ENCODE measurements at regions not wholly inside any gene's neighbourhood (a gene's known extent, or its start where the extent isn't known, plus 50 kb on each side); places are given as distances from the start of the nearest gene placed in this dataset.

GRCh38 chr1:214164173-214164572, 116.8 kb upstream of the SMYD2 start:
- no peak for TF ChIP-seq CTCF (IDR thresholded peaks at IDR 0.05; ENCODE audit: insufficient read depth, missing control alignments)
- DNase-seq (ENCODE audit: insufficient read length, low spot score) (no peak), FAIRE-seq (peak; percentile 32)

DNA sequence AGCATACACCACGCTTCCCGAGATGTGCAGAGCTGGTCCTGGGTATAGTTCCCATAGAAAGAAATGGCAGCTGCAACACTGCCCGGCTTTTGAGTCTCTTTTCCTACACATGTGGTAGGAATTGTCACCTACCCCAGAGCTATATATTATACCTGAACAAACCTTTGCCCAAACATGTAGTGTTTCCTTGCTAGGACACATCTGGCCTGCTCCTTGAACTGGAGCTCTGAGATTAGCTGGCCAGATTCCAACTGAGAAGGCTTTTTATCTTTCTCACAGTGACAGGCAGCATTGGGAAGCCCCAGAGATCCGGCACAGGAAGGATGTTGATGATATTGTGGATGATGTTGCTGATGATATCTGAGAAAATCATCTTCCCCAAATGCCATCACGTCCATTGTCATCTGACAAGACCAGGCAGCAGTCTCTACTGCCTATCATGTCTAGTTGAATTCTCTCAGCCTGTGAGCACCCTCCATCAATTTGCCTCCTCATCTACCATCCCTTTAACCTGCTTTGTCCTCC, 115.0 kb upstream of the SMYD2 start:
- DNase-seq (ENCODE audit: insufficient read length, low spot score) (no peak), FAIRE-seq (no peak)
- TF ChIP-seq CTCF (IDR thresholded peaks at IDR 0.05; ENCODE audit: insufficient read depth, missing control alignments): no peak

GRCh38 chr1:214174508-214175199, 106.3 kb upstream of the SMYD2 start:
- DNase-seq (ENCODE audit: insufficient read length, low spot score): no peak
- TF ChIP-seq CTCF (IDR thresholded peaks at IDR 0.05; ENCODE audit: insufficient read depth, missing control alignments): no peak
- FAIRE-seq: no peak

- TF ChIP-seq CTCF (IDR thresholded peaks at IDR 0.05; ENCODE audit: insufficient read depth, missing control alignments): no peak
- DNase-seq (ENCODE audit: insufficient read length, low spot score) (no peak), FAIRE-seq (no peak)
These were observed 102.9 kb upstream of the SMYD2 start for GRCh38 chr1:214178102-214178501.

DNA sequence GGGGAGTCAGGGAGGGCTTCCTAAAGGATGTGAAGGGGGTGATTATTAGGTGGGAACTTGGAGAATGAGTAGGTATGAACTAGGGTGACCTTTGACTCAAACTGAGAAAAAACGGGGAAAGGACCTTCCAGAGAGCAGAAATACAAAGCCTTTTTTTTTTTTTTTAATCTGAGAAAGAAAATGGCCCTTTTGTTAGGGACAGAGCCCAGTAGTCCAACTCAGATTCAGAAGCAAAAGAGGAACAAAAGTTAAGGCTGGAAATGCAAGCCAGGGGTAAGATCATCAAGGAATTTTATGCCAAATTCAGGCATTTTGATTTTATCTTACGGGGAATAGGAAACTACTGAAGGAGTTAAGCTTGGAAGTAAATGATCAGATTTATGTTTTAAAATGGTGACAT, 96.0 kb upstream of the SMYD2 start:
- peak; percentile 41 for FAIRE-seq
- no peak for DNase-seq (ENCODE audit: insufficient read length, low spot score)
- no peak for TF ChIP-seq CTCF (IDR thresholded peaks at IDR 0.05; ENCODE audit: insufficient read depth, missing control alignments)

- FAIRE-seq (peak; percentile 46), DNase-seq (ENCODE audit: insufficient read length, low spot score) (no peak)
- TF ChIP-seq CTCF (IDR thresholded peaks at IDR 0.05; ENCODE audit: insufficient read depth, missing control alignments): no peak
These were observed 94.7 kb upstream of the SMYD2 start for GRCh38 chr1:214186103-214186824.
